Effector memory CD8-positive, alpha-beta T cell (primary cell): ENCODE measurements at regions not wholly inside any gene's neighbourhood (a gene's known extent, or its start where the extent isn't known, plus 50 kb on each side); places are given as distances from the start of the nearest gene placed in this dataset.

Source experiments
- ATAC-seq: fragments of 150-1000 bp; cut with Tn5 transposase; replicated peaks from 2 replicates; pipeline ENCODE4 v1.10.0; 2021; ENCODE audit warnings: mild to moderate bottlenecking, moderate library complexity
- DNase-seq, 3 experiments: peaks; one replicate each; pipeline ENCODE4 v3.0.0; 2021
- H3K27ac Mint-ChIP-seq, 2 donors: one replicate each; pipeline ENCODE4 v1.8.0; 2022; ENCODE audit warnings: mild to moderate bottlenecking in 2 of 2, mixed read lengths in 2 of 2, moderate library complexity in 2 of 2
- H3K27me3 Mint-ChIP-seq, 2 donors: one replicate each; pipeline ENCODE4 v1.8.0; 2022; ENCODE audit warnings: mixed read lengths in 2 of 2
- H3K36me3 Mint-ChIP-seq: one replicate; pipeline ENCODE4 v1.8.0; 2022; ENCODE audit warnings: mild to moderate bottlenecking, moderate library complexity, mixed read lengths; ENCODE audit not compliant: insufficient read depth
- H3K4me1 Mint-ChIP-seq, 2 donors: one replicate each; pipeline ENCODE4 v1.8.0; 2022; ENCODE audit warnings: low read depth in 2 of 2, mixed read lengths in 2 of 2
- H3K4me3 Mint-ChIP-seq, 2 donors: one replicate each; pipeline ENCODE4 v1.8.0; 2022; ENCODE audit warnings: mild to moderate bottlenecking in 2 of 2, mixed read lengths in 2 of 2, moderate library complexity in 2 of 2
- H3K9me3 Mint-ChIP-seq, 2 donors: one replicate each; pipeline ENCODE4 v1.8.0; 2022; ENCODE audit warnings: mixed read lengths in 2 of 2

GRCh38 chr11:122267602-122268001 is 151.6 kb upstream of the BLID start:
- ATAC-seq (no peak), DNase-seq (no peak)
- H3K27me3 Mint-ChIP-seq = peaks cover 6% of the 10 kb centered on the region in 2 donors
- no peaks in the 10 kb centered on the region for H3K9me3 Mint-ChIP-seq
- H3K36me3 Mint-ChIP-seq = no peaks in the 10 kb centered on the region
- H3K27ac Mint-ChIP-seq = no peak overlapping the region
- H3K4me3 Mint-ChIP-seq = no peak overlapping the region
- no peaks in the 10 kb centered on the region for H3K4me1 Mint-ChIP-seq

GRCh38 chr11:122265981-122266380 is 150.0 kb upstream of the BLID start:
- DNase-seq = no peak
- ATAC-seq = no peak

DNA sequence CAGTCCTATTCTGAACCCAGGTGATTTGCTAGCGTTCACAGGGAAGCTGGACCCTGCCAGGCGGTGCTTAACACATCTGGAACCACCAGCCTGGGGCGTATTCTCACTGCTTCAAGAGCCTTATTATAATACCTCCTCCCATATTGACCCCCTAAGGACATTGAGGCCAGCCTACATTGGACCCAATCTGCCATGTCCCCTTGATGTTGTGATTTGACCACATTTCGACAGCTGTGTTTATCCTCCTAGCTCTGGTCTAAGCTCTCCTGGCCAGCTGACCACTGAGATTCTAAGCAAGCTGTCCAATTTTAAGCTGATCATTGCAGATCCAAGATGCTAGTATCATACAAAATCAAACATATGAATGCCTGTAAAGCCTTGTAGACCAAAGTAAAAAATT is 148.1 kb upstream of the BLID start:
- Mint-ChIP-seq H3K36me3 (no peaks in the 10 kb centered on the region), H3K9me3 (peaks cover 0 to 1% of the 10 kb centered on the region in 2 donors), H3K4me3 (no peak overlapping the region), H3K4me1 (no peaks in the 10 kb centered on the region), H3K27ac (no peak overlapping the region), H3K27me3 (no peaks in the 10 kb centered on the region)
- DNase-seq (no peak), ATAC-seq (no peak)

More at GRCh38 chr11:122265981-122266380, 150.0 kb upstream of the BLID start:
- H3K9me3 Mint-ChIP-seq = no peaks in the 10 kb centered on the region
- H3K4me1 Mint-ChIP-seq = no peaks in the 10 kb centered on the region
- no peak overlapping the region for H3K27ac Mint-ChIP-seq
- peaks cover 6% of the 10 kb centered on the region in 2 donors for H3K27me3 Mint-ChIP-seq
- H3K4me3 Mint-ChIP-seq = no peak overlapping the region
- no peaks in the 10 kb centered on the region for H3K36me3 Mint-ChIP-seq

- no peak for ATAC-seq
- no peaks in the 10 kb centered on the region for H3K4me1 Mint-ChIP-seq
- no peak overlapping the region for H3K4me3 Mint-ChIP-seq
- peaks cover 0 to 2% of the 10 kb centered on the region in 2 donors for H3K9me3 Mint-ChIP-seq
- no peak overlapping the region for H3K27ac Mint-ChIP-seq
- no peak for DNase-seq
- no peaks in the 10 kb centered on the region for H3K27me3 Mint-ChIP-seq
- H3K36me3 Mint-ChIP-seq = no peaks in the 10 kb centered on the region
Observed at GRCh38 chr11:122261546-122261945, 145.5 kb upstream of the BLID start.

GRCh38 chr11:122259195-122259821 is 143.3 kb upstream of the BLID start:
- no peaks in the 10 kb centered on the region for H3K36me3 Mint-ChIP-seq
- H3K4me3 Mint-ChIP-seq = no peak overlapping the region
- H3K27ac Mint-ChIP-seq = no peak overlapping the region
- H3K9me3 Mint-ChIP-seq = peaks cover 0 to 2% of the 10 kb centered on the region in 2 donors
- no peaks in the 10 kb centered on the region for H3K4me1 Mint-ChIP-seq
- ATAC-seq = no peak
- no peaks in the 10 kb centered on the region for H3K27me3 Mint-ChIP-seq
- DNase-seq = no peak

- no peaks in the 10 kb centered on the region for H3K4me1 Mint-ChIP-seq
- no peak overlapping the region for H3K4me3 Mint-ChIP-seq
- no peaks in the 10 kb centered on the region for H3K27me3 Mint-ChIP-seq
- no peaks in the 10 kb centered on the region for H3K36me3 Mint-ChIP-seq
- no peak overlapping the region for H3K27ac Mint-ChIP-seq
- ATAC-seq (no peak), DNase-seq (no peak)
- peaks cover 0 to 2% of the 10 kb centered on the region in 2 donors for H3K9me3 Mint-ChIP-seq
Observed at GRCh38 chr11:122258446-122259194, 142.6 kb upstream of the BLID start.

GRCh38 chr11:122253589-122254231 is 137.7 kb upstream of the BLID start:
- no peak for DNase-seq
- no peaks in the 10 kb centered on the region for H3K9me3 Mint-ChIP-seq
- H3K4me3 Mint-ChIP-seq = no peak overlapping the region
- H3K27ac Mint-ChIP-seq = no peak overlapping the region
- H3K4me1 Mint-ChIP-seq = no peaks in the 10 kb centered on the region
- H3K27me3 Mint-ChIP-seq = no peaks in the 10 kb centered on the region
- no peaks in the 10 kb centered on the region for H3K36me3 Mint-ChIP-seq
- ATAC-seq = no peak

GRCh38 chr11:122248939-122249338 is 132.9 kb upstream of the BLID start:
- Mint-ChIP-seq H3K27me3 (no peaks in the 10 kb centered on the region), H3K9me3 (no peaks in the 10 kb centered on the region), H3K4me3 (no peak overlapping the region), H3K27ac (no peak overlapping the region), H3K36me3 (no peaks in the 10 kb centered on the region), H3K4me1 (no peaks in the 10 kb centered on the region)
- ATAC-seq = no peak
- DNase-seq = no peak

GRCh38 chr11:122248131-122248530 is 132.1 kb upstream of the BLID start:
- H3K27ac Mint-ChIP-seq = no peak overlapping the region
- H3K4me1 Mint-ChIP-seq = no peaks in the 10 kb centered on the region
- no peaks in the 10 kb centered on the region for H3K27me3 Mint-ChIP-seq
- DNase-seq = no peak
- H3K36me3 Mint-ChIP-seq = no peaks in the 10 kb centered on the region
- no peak for ATAC-seq
- H3K9me3 Mint-ChIP-seq = no peaks in the 10 kb centered on the region
- no peak overlapping the region for H3K4me3 Mint-ChIP-seq

GRCh38 chr11:122246874-122247273 is 130.9 kb upstream of the BLID start:
- H3K36me3 Mint-ChIP-seq = no peaks in the 10 kb centered on the region
- H3K9me3 Mint-ChIP-seq = no peaks in the 10 kb centered on the region
- DNase-seq (no peak), ATAC-seq (no peak)
- no peaks in the 10 kb centered on the region for H3K4me1 Mint-ChIP-seq
- H3K4me3 Mint-ChIP-seq = no peak overlapping the region
- no peak overlapping the region for H3K27ac Mint-ChIP-seq
- no peaks in the 10 kb centered on the region for H3K27me3 Mint-ChIP-seq

GRCh38 chr11:122242731-122243130 is 126.7 kb upstream of the BLID start:
- no peak for DNase-seq
- Mint-ChIP-seq H3K4me1 (no peaks in the 10 kb centered on the region), H3K4me3 (no peak overlapping the region)

DNA sequence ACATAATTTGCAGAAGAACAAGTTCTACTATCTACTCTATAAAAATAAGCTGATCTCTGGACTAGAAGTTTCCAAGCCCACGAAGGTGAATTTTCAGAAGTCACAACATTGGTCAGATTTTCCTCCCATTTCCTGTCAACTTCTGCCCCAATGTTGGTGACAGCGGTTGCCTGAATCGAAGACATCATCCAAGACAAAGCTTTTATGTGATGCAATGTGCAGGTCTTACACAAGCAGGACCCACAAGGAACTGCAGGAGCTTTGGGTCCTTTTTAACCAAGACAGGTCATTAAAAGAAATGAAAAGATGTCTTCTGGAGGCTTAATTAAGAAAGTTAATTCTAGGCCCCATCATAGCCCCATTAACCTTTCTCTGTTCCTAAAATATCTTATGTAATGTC is 125.6 kb upstream of the BLID start:
- ATAC-seq (no peak), DNase-seq (no peak)
- no peak overlapping the region for H3K4me3 Mint-ChIP-seq
- no peaks in the 10 kb centered on the region for H3K4me1 Mint-ChIP-seq
- H3K9me3 Mint-ChIP-seq = peaks cover 0 to 2% of the 10 kb centered on the region in 2 donors
- no peak overlapping the region for H3K27ac Mint-ChIP-seq
- no peaks in the 10 kb centered on the region for H3K36me3 Mint-ChIP-seq
- peaks cover 0 to 14% of the 10 kb centered on the region in 2 donors for H3K27me3 Mint-ChIP-seq

More at GRCh38 chr11:122242731-122243130, 126.7 kb upstream of the BLID start:
- Mint-ChIP-seq H3K36me3 (no peaks in the 10 kb centered on the region), H3K27me3 (peaks cover 0 to 14% of the 10 kb centered on the region in 2 donors), H3K9me3 (peaks cover 0 to 2% of the 10 kb centered on the region in 2 donors), H3K27ac (no peak overlapping the region)
- ATAC-seq = no peak

DNA sequence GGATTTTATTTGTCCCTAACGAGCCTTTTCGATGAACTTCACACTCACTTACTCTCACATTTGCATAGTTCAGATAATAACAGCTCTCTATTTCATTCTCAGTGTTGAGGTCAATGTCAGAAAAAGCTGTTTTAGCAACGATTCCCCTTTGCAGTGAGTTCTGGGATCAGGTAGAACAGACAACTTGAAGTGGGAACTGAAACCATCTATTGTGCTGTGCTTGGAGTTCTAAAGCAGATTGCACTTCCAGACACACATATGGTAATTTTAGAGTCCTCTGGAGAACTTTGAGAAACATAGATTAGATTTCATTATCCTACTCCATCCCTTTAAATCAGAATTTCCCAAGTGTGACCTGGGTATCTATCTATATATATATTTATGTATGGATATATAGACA is 124.6 kb upstream of the BLID start:
- Mint-ChIP-seq H3K27ac (no peak overlapping the region), H3K9me3 (peaks cover 0 to 2% of the 10 kb centered on the region in 2 donors), H3K36me3 (no peaks in the 10 kb centered on the region), H3K4me3 (no peak overlapping the region), H3K4me1 (no peaks in the 10 kb centered on the region), H3K27me3 (peaks cover 0 to 14% of the 10 kb centered on the region in 2 donors)
- no peak for DNase-seq
- ATAC-seq = no peak

- H3K4me3 Mint-ChIP-seq = no peak overlapping the region
- H3K27ac Mint-ChIP-seq = no peak overlapping the region
- DNase-seq (no peak), ATAC-seq (no peak)
- peaks cover 0 to 13% of the 10 kb centered on the region in 2 donors for H3K27me3 Mint-ChIP-seq
- no peaks in the 10 kb centered on the region for H3K4me1 Mint-ChIP-seq
- no peaks in the 10 kb centered on the region for H3K36me3 Mint-ChIP-seq
- peaks cover 0 to 2% of the 10 kb centered on the region in 2 donors for H3K9me3 Mint-ChIP-seq
Observed at GRCh38 chr11:122235615-122236014, 119.6 kb upstream of the BLID start.
